Left ventricle myocardium inferior (tissue), 1 donor: ENCODE measurements at regions not wholly inside any gene's neighbourhood (a gene's known extent, or its start where the extent isn't known, plus 50 kb on each side); places are given as distances from the start of the nearest gene placed in this dataset.

Experiments
- DNase-seq: peaks from one replicate; pipeline ENCODE4 v3.0.0-alpha.2; 2020
- H3K27ac ChIP-seq: fragments of 200-600 bp; replicated peaks from 2 replicates; pipeline ENCODE4 v1.8.0; 2021
- H3K27me3 ChIP-seq: fragments of 200-600 bp; 2 replicates; pipeline ENCODE4 v1.8.0; 2021; ENCODE audit warnings: low read depth
- H3K36me3 ChIP-seq: fragments of 200-600 bp; 2 replicates; pipeline ENCODE4 v1.8.0; 2021
- H3K4me1 ChIP-seq: fragments of 200-600 bp; 2 replicates; pipeline ENCODE4 v1.8.0; 2021
- H3K4me3 ChIP-seq: fragments of 200-600 bp; 2 replicates; pipeline ENCODE4 v1.8.0; 2021; ENCODE audit warnings: mild to moderate bottlenecking, moderate library complexity
- H3K9me3 ChIP-seq: fragments of 200-600 bp; replicated peaks from 2 replicates; pipeline ENCODE4 v1.8.0; 2021
- CTCF ChIP-seq: fragments of 200-600 bp; IDR thresholded peaks from 2 replicates; pipeline ENCODE4 v1.8.0; 2021; ENCODE audit warnings: antibody characterized with exemption, mild to moderate bottlenecking, borderline replicate concordance
- intact Hi-C: fragments of 100-400 bp; cut with micrococcal nuclease; formaldehyde crosslinking; loops from one replicate; pipeline ENCODE4 v1.11.0; 2022
- donor health status: DM: no; HTN: yes; CAD: no; lungs with severe emphysema.

DNA sequence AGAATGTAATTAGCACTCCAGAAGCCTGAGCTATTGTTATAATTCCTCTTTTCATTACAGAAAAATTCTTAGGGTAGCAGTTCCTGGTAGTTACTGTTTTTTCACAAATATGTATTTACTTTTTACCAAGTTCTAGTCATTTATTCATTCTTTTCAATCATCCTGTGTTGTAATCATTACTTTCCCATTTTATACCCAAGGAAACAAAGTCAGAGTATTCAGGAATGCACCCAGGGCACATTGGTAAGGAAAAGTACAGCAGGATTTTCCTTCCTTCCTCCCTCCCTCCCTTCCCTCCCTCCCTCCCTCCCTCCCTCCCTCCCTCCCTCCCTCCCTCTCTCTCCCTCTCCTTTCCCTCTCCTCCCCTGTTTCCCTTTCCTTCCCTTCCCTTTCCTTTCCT lies 115.9 kb upstream of the RBFOX1 start:
- H3K27ac ChIP-seq = no peak overlapping the region
- TF ChIP-seq CTCF = no peak
- intact Hi-C loops = no loop called here

GRCh38 chr16:7211781-7212180 lies 120.9 kb upstream of the RBFOX1 start:
- no peaks in the 10 kb centered on the region for H3K9me3 ChIP-seq
- H3K4me1 ChIP-seq = no peaks in the 10 kb centered on the region
- H3K27ac ChIP-seq = no peak overlapping the region
- TF ChIP-seq CTCF = no peak
- intact Hi-C loops = no loop called here
- H3K4me3 ChIP-seq = no peak overlapping the region
- peaks cover 10% of the 10 kb centered on the region for H3K27me3 ChIP-seq
- H3K36me3 ChIP-seq = no peaks in the 10 kb centered on the region
- DNase-seq = no peak

More for the DNA sequence above, 115.9 kb upstream of the RBFOX1 start:
- no peak for DNase-seq
- Histone ChIP-seq H3K9me3 (no peaks in the 10 kb centered on the region), H3K36me3 (no peaks in the 10 kb centered on the region), H3K4me3 (no peak overlapping the region), H3K27me3 (peaks cover 18% of the 10 kb centered on the region), H3K4me1 (no peaks in the 10 kb centered on the region)

DNA sequence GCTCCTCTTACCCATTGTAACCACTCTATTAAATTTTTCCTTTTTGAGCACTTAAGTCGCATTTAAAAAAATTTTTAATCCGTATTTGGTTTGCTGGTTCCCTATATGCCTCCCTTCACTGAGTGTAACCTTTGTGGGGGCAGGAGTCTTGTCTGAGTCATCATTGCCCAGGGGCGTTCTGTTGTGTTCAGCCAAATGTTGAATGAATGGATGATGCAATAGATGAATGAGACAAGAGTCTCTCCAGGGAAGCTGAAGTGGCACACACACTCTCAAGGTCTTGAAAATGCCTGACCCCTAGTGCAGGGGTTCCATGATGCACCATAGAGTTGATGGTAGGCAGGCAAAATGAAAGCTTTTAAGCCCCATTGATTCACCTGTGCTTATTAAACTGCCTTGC lies 123.0 kb upstream of the RBFOX1 start:
- DNase-seq = no peak
- Histone ChIP-seq H3K9me3 (no peaks in the 10 kb centered on the region), H3K36me3 (no peaks in the 10 kb centered on the region), H3K4me3 (no peak overlapping the region), H3K27ac (no peak overlapping the region), H3K27me3 (peaks cover 23% of the 10 kb centered on the region), H3K4me1 (no peaks in the 10 kb centered on the region)
- no peak for TF ChIP-seq CTCF
- intact Hi-C loops = no loop called here

DNA sequence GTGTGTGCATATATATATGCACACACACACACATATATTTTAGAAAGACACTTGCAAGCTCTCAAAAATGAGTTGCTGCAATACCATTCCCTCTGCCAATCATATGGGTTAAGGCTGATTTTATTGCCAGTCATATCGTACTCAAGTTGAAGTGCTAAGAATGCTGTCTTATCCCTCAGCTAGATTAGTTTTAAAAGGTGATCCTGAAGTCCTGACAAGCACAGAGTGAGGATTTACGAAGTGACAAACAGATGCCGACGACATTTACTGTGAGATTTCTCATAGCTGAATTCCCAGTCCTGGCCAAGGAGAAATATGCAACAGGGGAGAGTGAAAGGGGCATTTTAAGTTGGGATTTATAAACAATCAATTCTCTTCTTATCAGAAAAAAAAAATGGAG lies 126.2 kb upstream of the RBFOX1 start:
- peaks cover 26% of the 10 kb centered on the region for H3K27me3 ChIP-seq
- no peaks in the 10 kb centered on the region for H3K9me3 ChIP-seq
- no peaks in the 10 kb centered on the region for H3K4me1 ChIP-seq
- TF ChIP-seq CTCF = no peak
- H3K27ac ChIP-seq = no peak overlapping the region
- no peak for DNase-seq
- no peaks in the 10 kb centered on the region for H3K36me3 ChIP-seq
- no peak overlapping the region for H3K4me3 ChIP-seq
- intact Hi-C loops = no loop called here

- Histone ChIP-seq H3K36me3 (no peaks in the 10 kb centered on the region), H3K27me3 (peaks cover 11% of the 10 kb centered on the region), H3K4me3 (no peak overlapping the region), H3K27ac (no peak overlapping the region), H3K9me3 (peaks cover 17% of the 10 kb centered on the region), H3K4me1 (no peaks in the 10 kb centered on the region)
- intact Hi-C loops = no loop called here
- DNase-seq = no peak
- TF ChIP-seq CTCF = no peak
Measured at GRCh38 chr16:7200320-7200719, 132.3 kb upstream of the RBFOX1 start.

GRCh38 chr16:7185689-7186088 lies 147.0 kb upstream of the RBFOX1 start:
- Histone ChIP-seq H3K9me3 (no peaks in the 10 kb centered on the region), H3K27ac (no peak overlapping the region), H3K36me3 (no peaks in the 10 kb centered on the region), H3K4me1 (no peaks in the 10 kb centered on the region), H3K27me3 (peaks cover 4% of the 10 kb centered on the region), H3K4me3 (no peak overlapping the region)
- intact Hi-C loops = no loop called here
- no peak for DNase-seq
- no peak for TF ChIP-seq CTCF
